Omental fat pad (tissue), 3 donors: ENCODE measurements at regions not wholly inside any gene's neighbourhood (a gene's known extent, or its start where the extent isn't known, plus 50 kb on each side); places are given as distances from the start of the nearest gene placed in this dataset.
A peak's percentile ranks its signal among the peaks of the same experiment; 100 is the strongest.

ENCODE experiments used
- ATAC-seq: fragments of 150-250 bp; one replicate; pipeline ENCODE4 v1.9.1; 2016; ENCODE audit warnings: mild to moderate bottlenecking, moderate library complexity; ENCODE audit not compliant: low FRiP score
- DNase-seq: peaks from one replicate; pipeline ENCODE4 v3.0.0-alpha.2; 2019; ENCODE audit warnings: low spot score
- CTCF ChIP-seq, 3 donors: fragments of 450-650 bp; IDR thresholded peaks; one replicate each; pipeline ENCODE4 v1.5.1; 2016 to 2017; ENCODE audit warnings: antibody characterized with exemption in 3 of 3, mild to moderate bottlenecking in 3 of 3, moderate library complexity in 2 of 3

- DNase-seq (no peak), ATAC-seq (peak; percentile 90)
- no peak for TF ChIP-seq CTCF (IDR thresholded peaks at IDR 0.05)
These were observed 278.1 kb upstream of the CHRNA7 start for GRCh38 chr15:31752065-31752762.

GRCh38 chr15:31752905-31753304, 277.4 kb upstream of the CHRNA7 start:
- no peak for DNase-seq
- TF ChIP-seq CTCF (IDR thresholded peaks at IDR 0.05): no peak
- peak; percentile 38 for ATAC-seq

DNA sequence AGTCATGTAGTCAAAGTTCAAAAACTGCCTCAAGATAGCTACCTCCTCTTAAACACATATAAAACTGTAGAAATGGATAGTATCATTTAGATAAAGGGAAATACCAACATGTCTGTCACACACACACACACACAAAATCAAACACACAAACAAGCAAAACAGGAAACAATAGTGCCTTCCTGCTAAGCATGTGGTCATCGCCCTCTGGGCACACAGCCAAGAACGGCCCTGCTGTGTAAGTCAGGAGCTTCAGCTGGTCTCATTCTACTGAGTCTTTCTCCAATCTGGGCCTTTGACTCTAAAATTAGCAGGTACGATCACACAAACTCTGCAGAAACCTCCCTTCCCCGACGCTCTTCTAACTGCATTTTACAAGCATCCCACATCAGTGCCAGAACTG, 272.2 kb upstream of the CHRNA7 start:
- ATAC-seq (no peak), DNase-seq (no peak)
- no peak for TF ChIP-seq CTCF (IDR thresholded peaks at IDR 0.05)

DNA sequence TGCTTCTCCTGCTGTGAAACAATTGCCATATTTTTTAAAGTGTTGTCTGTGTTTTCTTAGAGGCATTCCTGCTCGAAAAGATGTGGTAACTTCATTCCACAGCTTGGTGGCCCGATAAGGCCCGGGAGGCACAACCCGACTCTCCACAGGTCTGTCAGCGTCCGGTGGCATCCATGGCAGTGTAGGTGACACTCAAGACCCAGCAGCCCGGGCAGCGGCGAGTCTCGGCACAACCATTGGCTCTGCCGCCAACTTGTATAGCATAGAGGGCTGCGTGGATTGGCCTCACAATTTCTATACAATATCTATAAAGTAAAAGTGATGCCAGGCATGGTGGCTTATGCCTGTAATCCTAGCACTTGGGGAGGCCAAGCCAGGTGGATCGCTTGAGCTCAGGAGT, 262.3 kb upstream of the CHRNA7 start:
- no peak for ATAC-seq
- TF ChIP-seq CTCF (IDR thresholded peaks at IDR 0.05): no peak
- DNase-seq: no peak

DNA sequence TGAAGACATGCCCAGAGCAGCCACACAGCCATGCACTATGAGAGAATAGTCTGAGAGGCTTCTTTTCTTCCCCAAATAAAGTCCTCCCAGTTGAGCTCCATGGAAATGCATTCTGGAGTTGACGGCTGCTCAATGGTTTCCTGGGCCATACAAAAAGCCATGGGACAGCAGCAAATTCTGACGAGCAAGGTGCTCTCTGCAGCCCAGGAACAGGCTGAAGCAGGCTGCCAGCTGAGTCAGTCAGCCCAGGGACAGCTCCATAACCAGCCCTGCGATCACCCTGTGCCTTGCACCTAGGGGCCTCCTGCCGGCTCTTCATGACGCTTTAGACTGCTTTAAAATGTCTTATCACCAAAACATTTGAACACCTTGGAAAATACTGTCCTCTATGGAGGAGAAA, 256.3 kb upstream of the CHRNA7 start:
- DNase-seq (no peak), ATAC-seq (no peak)
- TF ChIP-seq CTCF (IDR thresholded peaks at IDR 0.05): no peak

GRCh38 chr15:31776039-31776438, 254.3 kb upstream of the CHRNA7 start:
- TF ChIP-seq CTCF (IDR thresholded peaks at IDR 0.05): no peak
- ATAC-seq (no peak), DNase-seq (no peak)

DNA sequence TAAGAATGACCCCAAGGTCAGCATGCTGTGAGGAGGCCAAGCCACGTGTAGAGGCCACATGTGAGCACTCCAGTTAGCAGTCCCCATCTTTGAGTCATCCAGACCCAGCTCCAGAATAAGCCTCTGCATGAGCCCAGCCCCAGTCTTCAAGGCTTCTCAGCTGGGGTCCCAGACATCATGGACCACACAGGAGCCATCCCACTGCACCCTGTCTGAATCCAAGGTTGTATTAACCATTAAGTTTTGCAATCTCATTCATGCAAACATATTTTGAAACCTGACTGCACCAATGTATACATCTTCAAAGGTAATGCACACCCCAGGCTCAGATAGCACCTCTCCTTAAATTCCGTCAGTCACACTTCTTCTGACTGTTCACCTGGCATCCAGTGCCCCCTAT, 249.1 kb upstream of the CHRNA7 start:
- no peak for TF ChIP-seq CTCF (IDR thresholded peaks at IDR 0.05)
- ATAC-seq: no peak
- no peak for DNase-seq
